GM19351 (cell line): ENCODE measurements at regions not wholly inside any gene's neighbourhood (a gene's known extent, or its start where the extent isn't known, plus 50 kb on each side); places are given as distances from the start of the nearest gene placed in this dataset.

Source experiments
- ATAC-seq: cut with Tn5 transposase; IDR thresholded peaks from one replicate; pipeline ENCODE4 v1.9.1; 2021; ENCODE audit warnings: mild to moderate bottlenecking, moderate library complexity; ENCODE audit not compliant: unreplicated experiment

GRCh38 chr5:71939452-71940230 is 167.6 kb upstream of the MAP1B start:
- no peak for ATAC-seq

- no peak for ATAC-seq
Measured at GRCh38 chr5:71943874-71944273, 163.4 kb upstream of the MAP1B start.

GRCh38 chr5:71945436-71945835 is 161.8 kb upstream of the MAP1B start:
- ATAC-seq, result no peak

GRCh38 chr5:71946343-71947030 is 160.8 kb upstream of the MAP1B start:
- no peak for ATAC-seq

GRCh38 chr5:71948206-71948605 is 159.1 kb upstream of the MAP1B start:
- no peak for ATAC-seq

- ATAC-seq, result no peak
Measured at GRCh38 chr5:71949772-71950171, 157.5 kb upstream of the MAP1B start.

GRCh38 chr5:71953866-71954265 is 153.4 kb upstream of the MAP1B start:
- no peak for ATAC-seq

GRCh38 chr5:71954329-71954728 is 152.9 kb upstream of the MAP1B start:
- no peak for ATAC-seq

- no peak for ATAC-seq
Measured at GRCh38 chr5:71955723-71956122, 151.6 kb upstream of the MAP1B start.

- no peak for ATAC-seq
Measured at GRCh38 chr5:71957292-71957898, 149.9 kb upstream of the MAP1B start.

GRCh38 chr5:71960195-71960594 is 147.1 kb upstream of the MAP1B start:
- ATAC-seq, result no peak

GRCh38 chr5:71961786-71962185 is 145.5 kb upstream of the MAP1B start:
- no peak for ATAC-seq

GRCh38 chr5:71969460-71969859 is 137.8 kb upstream of the MAP1B start:
- no peak for ATAC-seq

- ATAC-seq, result no peak
Measured at GRCh38 chr5:71971862-71972261, 135.4 kb upstream of the MAP1B start.

- ATAC-seq, result no peak
Measured at GRCh38 chr5:71972777-71973473, 134.3 kb upstream of the MAP1B start.

GRCh38 chr5:71973563-71973962 is 133.7 kb upstream of the MAP1B start:
- no peak for ATAC-seq

GRCh38 chr5:71974165-71974564 is 133.1 kb upstream of the MAP1B start:
- no peak for ATAC-seq

- no peak for ATAC-seq
Measured at GRCh38 chr5:71974622-71975021, 132.7 kb upstream of the MAP1B start.

GRCh38 chr5:71976449-71976848 is 130.8 kb upstream of the MAP1B start:
- no peak for ATAC-seq

- no peak for ATAC-seq
Measured at GRCh38 chr5:71977311-71977710, 130.0 kb upstream of the MAP1B start.

GRCh38 chr5:71978216-71978615 is 129.1 kb upstream of the MAP1B start:
- ATAC-seq, result no peak
